Endothelial cell of umbilical vein (primary cell): ENCODE measurements at regions not wholly inside any gene's neighbourhood (a gene's known extent, or its start where the extent isn't known, plus 50 kb on each side); places are given as distances from the start of the nearest gene placed in this dataset.

Experiments
- BruUV-seq: library from RNA; stranded (reverse); fragments of 400-500 nt; replicated peaks from 2 replicates; lab custom pipeline; 2021; lab: Mats Ljungman, UMichigan
- CTCF ChIA-PET: fragments of 300-600, 350-600 bp; sonication (Branson Sonifier 250); formaldehyde crosslinking; loops from one replicate; lab custom pipeline; 2021; ENCODE audit warnings: antibody characterized with exemption, inconsistent platforms; lab: Charles Lee
- POLR2A ChIA-PET: fragments of 300-600, 350-600 bp; sonication (Branson Sonifier 250); formaldehyde crosslinking; loops from one replicate; lab custom pipeline; 2021; ENCODE audit warnings: antibody characterized with exemption, inconsistent platforms; lab: Charles Lee
- DNase-seq: peaks from one replicate; pipeline ENCODE4 v3.0.0-alpha.2; 2011; ENCODE audit warnings: low read depth, low spot score
- FAIRE-seq: peaks from 2 replicates; lab custom pipeline; 2011; peaks lifted over from hg19 to GRCh38; lab: Jason Lieb, UNC
- H2AFZ ChIP-seq: 2 replicates; pipeline ENCODE4 v1.6.0; 2012; ENCODE audit warnings: low read depth, low read length, control low read depth, inconsistent platforms
- H3K27ac ChIP-seq: 2 replicates; pipeline ENCODE4 v1.5.1; 2011; ENCODE audit warnings: low read depth, mild to moderate bottlenecking, control low read depth, low read length, moderate library complexity; ENCODE audit not compliant: insufficient read depth
- H3K27me3 ChIP-seq, 2 experiments: 2 replicates each; pipeline versions ENCODE4 v1.6.0 to v1.6.1; 2011; ENCODE audit warnings: low read length in 2 of 2, mixed read lengths in 1 of 2; ENCODE audit not compliant: control insufficient read depth in 2 of 2, insufficient read depth in 2 of 2
- H3K36me3 ChIP-seq, 2 experiments: 2 replicates in 1 of 2; 3 replicates in 1 of 2; pipeline ENCODE4 v1.5.1; 2011; ENCODE audit warnings: low read length in 2 of 2, mild to moderate bottlenecking in 1 of 2, moderate library complexity in 1 of 2; ENCODE audit not compliant: control insufficient read depth in 2 of 2, insufficient read depth in 2 of 2; ENCODE audit errors: extremely low read depth in 1 of 2
- H3K4me1 ChIP-seq: 3 replicates; pipeline ENCODE4 v1.5.1; 2011; ENCODE audit warnings: mild to moderate bottlenecking, low read length; ENCODE audit not compliant: control insufficient read depth, insufficient read depth; ENCODE audit errors: extremely low read depth
- H3K4me2 ChIP-seq: 2 replicates; pipeline ENCODE4 v1.6.1; 2011; ENCODE audit warnings: low read length, control low read depth, mixed read lengths; ENCODE audit not compliant: insufficient read depth
- H3K4me3 ChIP-seq, 3 experiments: fragments of 200-600 bp in 1 of 3; sonication (generic), shearing (Covaris generic) in 1 of 3; replicated peaks in 1 of 3; 2 replicates each; pipeline ENCODE4 v1.5.1; 2011 to 2016; ENCODE audit warnings: control low read depth in 3 of 3, low read length in 3 of 3, mild to moderate bottlenecking in 2 of 3, inconsistent platforms in 1 of 3, low read depth in 1 of 3, moderate library complexity in 1 of 3; ENCODE audit not compliant: insufficient read depth in 1 of 3
- H3K79me2 ChIP-seq: 2 replicates; pipeline ENCODE4 v1.6.0; 2012; ENCODE audit warnings: low read length, inconsistent platforms; ENCODE audit not compliant: control insufficient read depth, insufficient read depth
- H3K9ac ChIP-seq: replicated peaks from 2 replicates; pipeline ENCODE3; 2011; ENCODE audit warnings: low read length, control low read depth; ENCODE audit not compliant: insufficient read depth; ENCODE audit errors: extremely low read depth
- H3K9me1 ChIP-seq: replicated peaks from 3 replicates; pipeline ENCODE4 v1.6.0; 2011; ENCODE audit warnings: mild to moderate bottlenecking, low read length; ENCODE audit not compliant: control insufficient read depth, insufficient read depth; ENCODE audit errors: extremely low read depth
- H3K9me3 ChIP-seq: replicated peaks from 2 replicates; pipeline ENCODE4 v1.5.1; 2012; ENCODE audit warnings: low read length, inconsistent platforms; ENCODE audit not compliant: control insufficient read depth, insufficient read depth
- H4K20me1 ChIP-seq: replicated peaks from 2 replicates; pipeline ENCODE3; 2011; ENCODE audit warnings: mild to moderate bottlenecking, low read length; ENCODE audit not compliant: control insufficient read depth, insufficient read depth; ENCODE audit errors: extremely low read depth
- CTCF ChIP-seq, 2 donors: IDR thresholded peaks; 1 replicate in 1 of 2; 2 replicates in 1 of 2; pipeline ENCODE4 v1.5.1; 2011; ENCODE audit warnings: low read length in 2 of 2, mild to moderate bottlenecking in 2 of 2, moderate library complexity in 2 of 2, control low read depth in 1 of 2, inconsistent platforms in 1 of 2, low read depth in 1 of 2; ENCODE audit not compliant: insufficient read depth in 1 of 2; ENCODE audit errors: extremely low read depth in 1 of 2
- EZH2 ChIP-seq: IDR thresholded peaks from 2 replicates; pipeline ENCODE4 v1.6.1; 2012; ENCODE audit warnings: borderline replicate concordance, low read depth, mild to moderate bottlenecking, moderate library complexity, low read length, inconsistent platforms; ENCODE audit not compliant: severe bottlenecking
- FOS ChIP-seq: IDR thresholded peaks from 2 replicates; pipeline ENCODE4 v1.6.1; 2011; ENCODE audit warnings: mild to moderate bottlenecking, low read length, moderate library complexity, borderline replicate concordance; ENCODE audit not compliant: insufficient read depth
- GATA2 ChIP-seq: IDR thresholded peaks from 2 replicates; pipeline ENCODE4 v1.7.0; 2011; ENCODE audit warnings: low read depth, mild to moderate bottlenecking, moderate library complexity, mixed read lengths, low read length; ENCODE audit not compliant: insufficient read length, insufficient read depth
- JUN ChIP-seq: IDR thresholded peaks from 2 replicates; pipeline ENCODE4 v1.6.1; 2011; ENCODE audit warnings: borderline replicate concordance, low read depth; ENCODE audit not compliant: insufficient read length, insufficient read depth
- MAX ChIP-seq: IDR thresholded peaks from 2 replicates; pipeline ENCODE4 v1.6.1; 2011; ENCODE audit not compliant: insufficient read depth, insufficient read length
- MYC ChIP-seq: IDR thresholded peaks from one replicate; pipeline ENCODE4 v1.6.1; 2011; ENCODE audit warnings: mild to moderate bottlenecking, low read depth, low read length
- POLR2A ChIP-seq: IDR thresholded peaks from 2 replicates; pipeline ENCODE4 v1.6.1; 2012; ENCODE audit warnings: low read depth, mild to moderate bottlenecking, control low read depth, low read length
- POLR2AphosphoS5 ChIP-seq: IDR thresholded peaks from 2 replicates; pipeline ENCODE4 v1.6.1; 2012; ENCODE audit warnings: low read depth, mild to moderate bottlenecking, control low read depth, low read length, moderate library complexity; ENCODE audit not compliant: insufficient read depth
- dilution Hi-C: fragments of 300-500 bp; cut with MboI; formaldehyde crosslinking; loops from one replicate; pipeline ENCODE4 v1.15.0; 2019; ENCODE audit warnings: low sequenced_read_pairs; ENCODE audit not compliant: extremely low pct_ligation_motif_present
- intact Hi-C: fragments of 100-400 bp; cut with micrococcal nuclease; formaldehyde crosslinking; loops from one replicate; pipeline ENCODE4 v1.10.0; 2022

GRCh38 chr5:133704411-133704810 lies 92.1 kb upstream of the FSTL4 start:
- Histone ChIP-seq H3K4me2 (no peak overlapping the region), H3K36me3 (no peaks in the 10 kb centered on the region), H4K20me1 (no peaks in the 10 kb centered on the region), H3K9ac (no peak overlapping the region), H3K4me1 (no peaks in the 10 kb centered on the region), H3K27ac (no peak overlapping the region), H3K79me2 (no peaks in the 10 kb centered on the region), H3K9me3 (no peaks in the 10 kb centered on the region), H2AFZ (no peak overlapping the region), H3K4me3 (no peak overlapping the region), H3K9me1 (no peaks in the 10 kb centered on the region), H3K27me3 (no peaks in the 10 kb centered on the region)
- FAIRE-seq (no peak), DNase-seq (no peak)
- intact Hi-C loops (no loop called here), dilution Hi-C loops (no loop called here)
- TF ChIP-seq GATA2: no peak
- TF ChIP-seq JUN: no peak
- no peak for TF ChIP-seq MAX
- TF ChIP-seq FOS: no peak
- no peak for TF ChIP-seq EZH2
- TF ChIP-seq POLR2A: no peak
- no peak for TF ChIP-seq MYC
- TF ChIP-seq CTCF (IDR thresholded peaks at IDR 0.05; ENCODE audit: extremely low read depth in 1 of 2, insufficient read depth in 1 of 2, low read depth in 1 of 2, low read length in 2 of 2): no peak
- no peak for TF ChIP-seq POLR2AphosphoS5
- BruUV-seq: no TSS peak
- POLR2A ChIA-PET: no interaction called here
- CTCF ChIA-PET: no interaction called here
